ENCODE measurements at regions not wholly inside any gene's neighbourhood (a gene's known extent, or its start where the extent isn't known, plus 50 kb on each side); places are given as distances from the start of the nearest gene placed in this dataset.

DNA sequence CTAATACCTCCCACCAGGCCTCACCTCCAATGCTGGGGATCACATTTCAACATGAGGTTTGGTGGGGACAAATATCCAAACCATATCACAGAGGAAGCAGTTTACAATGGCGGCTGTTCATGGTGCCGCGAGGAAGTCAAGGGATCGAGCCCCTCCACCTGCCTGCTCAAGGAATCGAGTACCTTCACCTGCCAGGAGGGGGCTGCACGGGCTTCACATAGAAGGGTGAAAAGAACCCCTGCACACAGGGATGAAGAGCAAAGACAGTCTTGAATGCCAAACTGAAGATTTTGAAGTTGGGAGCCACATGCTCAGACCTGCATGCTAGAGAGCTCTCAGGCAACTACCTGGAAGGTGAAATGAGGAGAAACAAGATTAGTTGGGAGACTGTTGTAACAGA is 110.3 kb downstream of the KCNF1 start:
- Histone ChIP-seq H3K27me3 (ENCODE audit: insufficient read depth) (peaks cover 37% of the 10 kb centered on the region; the same call in 1 of the 2 replicates), H3F3A (replicated peaks; ENCODE audit: insufficient read depth) (no peaks in the 10 kb centered on the region), H4K20me1 (ENCODE audit: insufficient read depth) (no peaks in the 10 kb centered on the region), H3K4me1 (ENCODE audit: control insufficient read depth in 1 of 2, insufficient read depth in 2 of 2, low read depth in 1 of 2, low read length in 1 of 2) (no peaks in the 10 kb centered on the region; a peak in 1 of 4 replicates), H3K9ac (no peak overlapping the region), H3K27ac (ENCODE audit: low read depth in 2 of 2, low read length in 1 of 2) (no peak overlapping the region), H3K36me3 (replicated peaks in 1 of 2; ENCODE audit: control insufficient read depth in 1 of 2, insufficient read depth in 2 of 2, low read length in 1 of 2) (no peaks in the 10 kb centered on the region), H2AFZ (ENCODE audit: low read depth) (no peak overlapping the region), H3K9me3 (no peaks in the 10 kb centered on the region), H3K79me2 (ENCODE audit: insufficient read depth) (no peaks in the 10 kb centered on the region), H3K4me2 (no peak overlapping the region), H3K4me3 (ENCODE audit: low read depth in 2 of 2, low read length in 1 of 2) (no peak overlapping the region), H3K9me2 (no peaks in the 10 kb centered on the region)
- POLR2A ChIA-PET, result no interaction called here
- CTCF ChIA-PET, result interaction anchor here (0.7 to 2.6 kb wide), 3 partner anchors 102 to 190 kb away, joined by 3 to 10 read pairs (median 4); a partner anchor contains a TSS
- DNase-seq, result no peak
- TF ChIP-seq GATA2 (CRISPR knock-in tag; IDR thresholded peaks at IDR 0.05) (no peak), TEAD4 (IDR thresholded peaks at IDR 0.05; ENCODE audit: borderline replicate concordance, insufficient read depth) (no peak), PBX3 (IDR thresholded peaks at IDR 0.05) (no peak), RXRA (IDR thresholded peaks at IDR 0.05; ENCODE audit: borderline replicate concordance, low read depth) (no peak), FOXM1 (IDR thresholded peaks at IDR 0.05; ENCODE audit: low read depth) (no peak), GABPA (IDR thresholded peaks at IDR 0.05; ENCODE audit: low read depth) (no peak), MAX (IDR thresholded peaks at IDR 0.05; ENCODE audit: low read depth) (no peak), ELF1 (IDR thresholded peaks at IDR 0.05) (no peak), NFIC (IDR thresholded peaks at IDR 0.05; ENCODE audit: borderline replicate concordance) (no peak), FOXJ3 (CRISPR knock-in tag; IDR thresholded peaks at IDR 0.05) (no peak), SIN3A (IDR thresholded peaks at IDR 0.05; ENCODE audit: borderline replicate concordance, low read depth, low read length) (no peak), EP300 (IDR thresholded peaks at IDR 0.05; ENCODE audit: borderline replicate concordance in 1 of 2, low read depth in 1 of 2, low read length in 1 of 2) (no peak), POLR2AphosphoS5 (IDR thresholded peaks at IDR 0.05; ENCODE audit: low read depth, low read length) (no peak), SMC3 (IDR thresholded peaks at IDR 0.05; ENCODE audit: low read depth, low read length) (no peak), RFX5 (IDR thresholded peaks at IDR 0.05; ENCODE audit: low read length) (no peak)
- TF ChIP-seq, protein P1, sequence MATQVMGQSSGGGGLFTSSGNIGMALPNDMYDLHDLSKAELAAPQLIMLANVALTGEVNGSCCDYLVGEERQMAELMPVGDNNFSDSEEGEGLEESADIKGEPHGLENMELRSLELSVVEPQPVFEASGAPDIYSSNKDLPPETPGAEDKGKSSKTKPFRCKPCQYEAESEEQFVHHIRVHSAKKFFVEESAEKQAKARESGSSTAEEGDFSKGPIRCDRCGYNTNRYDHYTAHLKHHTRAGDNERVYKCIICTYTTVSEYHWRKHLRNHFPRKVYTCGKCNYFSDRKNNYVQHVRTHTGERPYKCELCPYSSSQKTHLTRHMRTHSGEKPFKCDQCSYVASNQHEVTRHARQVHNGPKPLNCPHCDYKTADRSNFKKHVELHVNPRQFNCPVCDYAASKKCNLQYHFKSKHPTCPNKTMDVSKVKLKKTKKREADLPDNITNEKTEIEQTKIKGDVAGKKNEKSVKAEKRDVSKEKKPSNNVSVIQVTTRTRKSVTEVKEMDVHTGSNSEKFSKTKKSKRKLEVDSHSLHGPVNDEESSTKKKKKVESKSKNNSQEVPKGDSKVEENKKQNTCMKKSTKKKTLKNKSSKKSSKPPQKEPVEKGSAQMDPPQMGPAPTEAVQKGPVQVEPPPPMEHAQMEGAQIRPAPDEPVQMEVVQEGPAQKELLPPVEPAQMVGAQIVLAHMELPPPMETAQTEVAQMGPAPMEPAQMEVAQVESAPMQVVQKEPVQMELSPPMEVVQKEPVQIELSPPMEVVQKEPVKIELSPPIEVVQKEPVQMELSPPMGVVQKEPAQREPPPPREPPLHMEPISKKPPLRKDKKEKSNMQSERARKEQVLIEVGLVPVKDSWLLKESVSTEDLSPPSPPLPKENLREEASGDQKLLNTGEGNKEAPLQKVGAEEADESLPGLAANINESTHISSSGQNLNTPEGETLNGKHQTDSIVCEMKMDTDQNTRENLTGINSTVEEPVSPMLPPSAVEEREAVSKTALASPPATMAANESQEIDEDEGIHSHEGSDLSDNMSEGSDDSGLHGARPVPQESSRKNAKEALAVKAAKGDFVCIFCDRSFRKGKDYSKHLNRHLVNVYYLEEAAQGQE (IDR thresholded peaks at IDR 0.05; ENCODE audit: low read depth, low read length), result no peak
- TF ChIP-seq, protein P2, sequence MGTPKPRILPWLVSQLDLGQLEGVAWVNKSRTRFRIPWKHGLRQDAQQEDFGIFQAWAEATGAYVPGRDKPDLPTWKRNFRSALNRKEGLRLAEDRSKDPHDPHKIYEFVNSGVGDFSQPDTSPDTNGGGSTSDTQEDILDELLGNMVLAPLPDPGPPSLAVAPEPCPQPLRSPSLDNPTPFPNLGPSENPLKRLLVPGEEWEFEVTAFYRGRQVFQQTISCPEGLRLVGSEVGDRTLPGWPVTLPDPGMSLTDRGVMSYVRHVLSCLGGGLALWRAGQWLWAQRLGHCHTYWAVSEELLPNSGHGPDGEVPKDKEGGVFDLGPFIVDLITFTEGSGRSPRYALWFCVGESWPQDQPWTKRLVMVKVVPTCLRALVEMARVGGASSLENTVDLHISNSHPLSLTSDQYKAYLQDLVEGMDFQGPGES (IDR thresholded peaks at IDR 0.05; ENCODE audit: low read depth, low read length), result no peak
- TF ChIP-seq, protein P3, sequence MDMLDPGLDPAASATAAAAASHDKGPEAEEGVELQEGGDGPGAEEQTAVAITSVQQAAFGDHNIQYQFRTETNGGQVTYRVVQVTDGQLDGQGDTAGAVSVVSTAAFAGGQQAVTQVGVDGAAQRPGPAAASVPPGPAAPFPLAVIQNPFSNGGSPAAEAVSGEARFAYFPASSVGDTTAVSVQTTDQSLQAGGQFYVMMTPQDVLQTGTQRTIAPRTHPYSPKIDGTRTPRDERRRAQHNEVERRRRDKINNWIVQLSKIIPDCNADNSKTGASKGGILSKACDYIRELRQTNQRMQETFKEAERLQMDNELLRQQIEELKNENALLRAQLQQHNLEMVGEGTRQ (IDR thresholded peaks at IDR 0.05; ENCODE audit: borderline replicate concordance, low read depth, low read length), result no peak
- 81% methylated on average over 6 of the region's 6 CpGs for WGBS (ENCODE audit: low lambda C conversion rate)

All from SK-N-SH (cell line).